Lower leg skin (tissue), 3 donors: ENCODE measurements at regions not wholly inside any gene's neighbourhood (a gene's known extent, or its start where the extent isn't known, plus 50 kb on each side); places are given as distances from the start of the nearest gene placed in this dataset.

Experiments used
- POLR2A ChIP-seq, 2 donors: fragments of 450-650 bp; IDR thresholded peaks; one replicate each; pipeline ENCODE4 v1.6.1; 2016 to 2017; ENCODE audit warnings: antibody characterized with exemption in 2 of 2, mild to moderate bottlenecking in 1 of 2, moderate library complexity in 1 of 2
- TF ChIP-seq, protein P1 (sequence below), 3 donors: fragments of 450-650 bp; IDR thresholded peaks; one replicate each; pipeline ENCODE4 v1.5.1; 2016; ENCODE audit warnings: antibody characterized with exemption in 3 of 3, mild to moderate bottlenecking in 3 of 3, moderate library complexity in 2 of 3

GRCh38 chr9:10875752-10876151 lies 262.9 kb upstream of the PTPRD start:
- TF ChIP-seq, protein P1, sequence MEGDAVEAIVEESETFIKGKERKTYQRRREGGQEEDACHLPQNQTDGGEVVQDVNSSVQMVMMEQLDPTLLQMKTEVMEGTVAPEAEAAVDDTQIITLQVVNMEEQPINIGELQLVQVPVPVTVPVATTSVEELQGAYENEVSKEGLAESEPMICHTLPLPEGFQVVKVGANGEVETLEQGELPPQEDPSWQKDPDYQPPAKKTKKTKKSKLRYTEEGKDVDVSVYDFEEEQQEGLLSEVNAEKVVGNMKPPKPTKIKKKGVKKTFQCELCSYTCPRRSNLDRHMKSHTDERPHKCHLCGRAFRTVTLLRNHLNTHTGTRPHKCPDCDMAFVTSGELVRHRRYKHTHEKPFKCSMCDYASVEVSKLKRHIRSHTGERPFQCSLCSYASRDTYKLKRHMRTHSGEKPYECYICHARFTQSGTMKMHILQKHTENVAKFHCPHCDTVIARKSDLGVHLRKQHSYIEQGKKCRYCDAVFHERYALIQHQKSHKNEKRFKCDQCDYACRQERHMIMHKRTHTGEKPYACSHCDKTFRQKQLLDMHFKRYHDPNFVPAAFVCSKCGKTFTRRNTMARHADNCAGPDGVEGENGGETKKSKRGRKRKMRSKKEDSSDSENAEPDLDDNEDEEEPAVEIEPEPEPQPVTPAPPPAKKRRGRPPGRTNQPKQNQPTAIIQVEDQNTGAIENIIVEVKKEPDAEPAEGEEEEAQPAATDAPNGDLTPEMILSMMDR (IDR thresholded peaks at IDR 0.05), result no peak
- no peak for TF ChIP-seq POLR2A (IDR thresholded peaks at IDR 0.05)
